Keratinocyte (primary cell): ENCODE measurements at regions not wholly inside any gene's neighbourhood (a gene's known extent, or its start where the extent isn't known, plus 50 kb on each side); places are given as distances from the start of the nearest gene placed in this dataset.

Experiments used
- DNase-seq: peaks from one replicate; pipeline ENCODE4 v3.0.0-alpha.2; 2011; ENCODE audit warnings: low read depth, missing footprints, low spot score
- FAIRE-seq: peaks from 2 replicates; lab custom pipeline; 2011; peaks lifted over from hg19 to GRCh38; lab: Jason Lieb, UNC
- H2AFZ ChIP-seq: 2 replicates; pipeline ENCODE4 v1.6.0; 2012; ENCODE audit warnings: low read length, control low read depth, inconsistent platforms; ENCODE audit not compliant: control insufficient read depth
- H3K27ac ChIP-seq: 2 replicates; pipeline ENCODE4 v1.5.1; 2011; ENCODE audit warnings: low read length; ENCODE audit not compliant: control insufficient read depth, insufficient read depth
- H3K27me3 ChIP-seq: 3 replicates; pipeline ENCODE4 v1.6.0; 2011; ENCODE audit warnings: low read length; ENCODE audit not compliant: control insufficient read depth, insufficient read depth; ENCODE audit errors: extremely low read depth
- H3K36me3 ChIP-seq, 2 experiments: 2 replicates in 1 of 2; 3 replicates in 1 of 2; pipeline ENCODE4 v1.5.1; 2011; ENCODE audit warnings: low read length in 2 of 2, mild to moderate bottlenecking in 1 of 2; ENCODE audit not compliant: control insufficient read depth in 2 of 2, insufficient read depth in 2 of 2; ENCODE audit errors: extremely low read depth in 1 of 2
- H3K4me1 ChIP-seq: 3 replicates; pipeline ENCODE4 v1.5.1; 2011; ENCODE audit warnings: low read length; ENCODE audit not compliant: control insufficient read depth, insufficient read depth; ENCODE audit errors: extremely low read depth
- H3K4me2 ChIP-seq: 3 replicates; pipeline ENCODE4 v1.6.0; 2011; ENCODE audit warnings: low read depth, low read length; ENCODE audit not compliant: control insufficient read depth, insufficient read depth; ENCODE audit errors: extremely low read depth
- H3K4me3 ChIP-seq, 3 experiments: fragments of 200-600 bp in 1 of 3; sonication (generic) in 1 of 3; 2 replicates in 2 of 3; 3 replicates in 1 of 3; pipeline ENCODE4 v1.5.1; 2011 to 2016; ENCODE audit warnings: low read length in 3 of 3, mild to moderate bottlenecking in 3 of 3, control low read depth in 2 of 3, inconsistent platforms in 1 of 3, low read depth in 1 of 3, mixed read lengths in 1 of 3, mixed run types in 1 of 3, moderate library complexity in 1 of 3; ENCODE audit not compliant: control insufficient read depth in 2 of 3, insufficient read depth in 2 of 3; ENCODE audit errors: extremely low read depth in 1 of 3
- H3K79me2 ChIP-seq: 2 replicates; pipeline ENCODE4 v1.6.0; 2012; ENCODE audit warnings: low read length; ENCODE audit not compliant: control insufficient read depth, insufficient read depth
- H3K9ac ChIP-seq: 3 replicates; pipeline ENCODE4 v1.6.0; 2011; ENCODE audit warnings: low read length; ENCODE audit not compliant: control insufficient read depth, insufficient read depth; ENCODE audit errors: extremely low read depth
- H3K9me1 ChIP-seq: 3 replicates; pipeline ENCODE4 v1.6.0; 2011; ENCODE audit warnings: low read length; ENCODE audit not compliant: control insufficient read depth, insufficient read depth; ENCODE audit errors: extremely low read depth
- H3K9me3 ChIP-seq: 2 replicates; pipeline ENCODE4 v1.5.1; 2012; ENCODE audit warnings: low read depth, low read length; ENCODE audit not compliant: control insufficient read depth
- H4K20me1 ChIP-seq: 3 replicates; pipeline ENCODE4 v1.6.0; 2011; ENCODE audit warnings: low read length; ENCODE audit not compliant: control insufficient read depth, insufficient read depth; ENCODE audit errors: extremely low read depth
- EZH2 ChIP-seq: IDR thresholded peaks from one replicate; pipeline ENCODE4 v1.6.1; 2012; ENCODE audit warnings: inconsistent platforms, mild to moderate bottlenecking, low read length, moderate library complexity
- dilution Hi-C: fragments of 300-500 bp; cut with MboI; formaldehyde crosslinking; loops from one replicate; pipeline ENCODE4 v1.7.0; 2020; ENCODE audit warnings: low sequenced_read_pairs; ENCODE audit not compliant: extremely low pct_ligation_motif_present
- TF ChIP-seq, protein P1 (sequence below), 3 experiments: IDR thresholded peaks in 1 of 3; conservative IDR thresholded peaks in 1 of 3; optimal IDR thresholded peaks in 1 of 3; 2 replicates in 2 of 3; 3 replicates in 1 of 3; pipeline versions ENCODE3 to v1.5.1; 2011; ENCODE audit warnings: low read length in 3 of 3, mild to moderate bottlenecking in 3 of 3, moderate library complexity in 2 of 3, control low read depth in 1 of 3, inconsistent platforms in 1 of 3; ENCODE audit not compliant: insufficient read depth in 2 of 3; ENCODE audit errors: extremely low read depth in 1 of 3

DNA sequence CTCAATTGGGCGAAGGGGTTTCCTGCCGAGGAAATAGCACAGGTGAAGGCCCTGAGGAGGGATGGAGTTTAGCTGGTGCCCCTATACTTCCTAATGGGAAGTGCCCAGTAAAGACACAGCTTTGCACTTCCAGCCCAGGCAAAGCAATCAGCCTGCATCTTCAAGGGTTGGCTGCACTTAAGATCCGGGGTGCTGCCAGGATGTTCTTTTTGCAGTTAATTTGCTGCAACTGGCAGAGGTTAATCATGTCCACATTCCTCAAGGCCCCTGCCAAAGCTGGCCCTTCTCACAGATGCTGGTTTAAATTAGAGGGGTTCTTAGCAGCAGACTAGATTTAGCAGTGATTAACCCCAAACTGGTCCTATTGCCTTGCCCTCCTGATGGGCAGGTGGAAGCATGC, 137.7 kb upstream of the NAV2 start:
- no peak for FAIRE-seq

GRCh38 chr11:19573666-19574065, 139.0 kb upstream of the NAV2 start:
- Histone ChIP-seq H3K4me3 (no peak overlapping the region), H3K4me2 (no peak overlapping the region), H3K4me1 (no peaks in the 10 kb centered on the region), H4K20me1 (no peaks in the 10 kb centered on the region), H3K9me3 (no peaks in the 10 kb centered on the region), H3K9me1 (no peaks in the 10 kb centered on the region), H3K9ac (no peak overlapping the region), H3K27ac (no peak overlapping the region), H2AFZ (no peak overlapping the region), H3K36me3 (no peaks in the 10 kb centered on the region), H3K27me3 (peaks cover 14% of the 10 kb centered on the region), H3K79me2 (no peaks in the 10 kb centered on the region)
- dilution Hi-C loops: no loop called here
- no peak for FAIRE-seq
- TF ChIP-seq EZH2: no peak
- TF ChIP-seq, protein P1, sequence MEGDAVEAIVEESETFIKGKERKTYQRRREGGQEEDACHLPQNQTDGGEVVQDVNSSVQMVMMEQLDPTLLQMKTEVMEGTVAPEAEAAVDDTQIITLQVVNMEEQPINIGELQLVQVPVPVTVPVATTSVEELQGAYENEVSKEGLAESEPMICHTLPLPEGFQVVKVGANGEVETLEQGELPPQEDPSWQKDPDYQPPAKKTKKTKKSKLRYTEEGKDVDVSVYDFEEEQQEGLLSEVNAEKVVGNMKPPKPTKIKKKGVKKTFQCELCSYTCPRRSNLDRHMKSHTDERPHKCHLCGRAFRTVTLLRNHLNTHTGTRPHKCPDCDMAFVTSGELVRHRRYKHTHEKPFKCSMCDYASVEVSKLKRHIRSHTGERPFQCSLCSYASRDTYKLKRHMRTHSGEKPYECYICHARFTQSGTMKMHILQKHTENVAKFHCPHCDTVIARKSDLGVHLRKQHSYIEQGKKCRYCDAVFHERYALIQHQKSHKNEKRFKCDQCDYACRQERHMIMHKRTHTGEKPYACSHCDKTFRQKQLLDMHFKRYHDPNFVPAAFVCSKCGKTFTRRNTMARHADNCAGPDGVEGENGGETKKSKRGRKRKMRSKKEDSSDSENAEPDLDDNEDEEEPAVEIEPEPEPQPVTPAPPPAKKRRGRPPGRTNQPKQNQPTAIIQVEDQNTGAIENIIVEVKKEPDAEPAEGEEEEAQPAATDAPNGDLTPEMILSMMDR (optimal IDR thresholded peaks at IDR 0.05 in 1 of 3, IDR thresholded peaks at IDR 0.05 in 1 of 3, conservative IDR thresholded peaks at IDR 0.05 in 1 of 3; ENCODE audit: extremely low read depth in 1 of 3, insufficient read depth in 2 of 3, low read length in 3 of 3): no peak
- no peak for DNase-seq

More for the DNA sequence above, 137.7 kb upstream of the NAV2 start:
- no peak overlapping the region for H3K9ac ChIP-seq
- no peaks in the 10 kb centered on the region for H3K4me1 ChIP-seq
- H3K4me2 ChIP-seq: no peak overlapping the region
- DNase-seq: no peak
- no peaks in the 10 kb centered on the region for H4K20me1 ChIP-seq
- dilution Hi-C loops: no loop called here
- H3K27ac ChIP-seq: no peak overlapping the region
- no peak overlapping the region for H3K4me3 ChIP-seq
- H3K36me3 ChIP-seq: no peaks in the 10 kb centered on the region
- no peak overlapping the region for H2AFZ ChIP-seq
- H3K79me2 ChIP-seq: no peaks in the 10 kb centered on the region
- no peaks in the 10 kb centered on the region for H3K9me1 ChIP-seq
- TF ChIP-seq EZH2: no peak
- TF ChIP-seq, protein P1 (optimal IDR thresholded peaks at IDR 0.05 in 1 of 3, IDR thresholded peaks at IDR 0.05 in 1 of 3, conservative IDR thresholded peaks at IDR 0.05 in 1 of 3; ENCODE audit: extremely low read depth in 1 of 3, insufficient read depth in 2 of 3, low read length in 3 of 3): no peak
- peaks cover 14% of the 10 kb centered on the region for H3K27me3 ChIP-seq
- H3K9me3 ChIP-seq: no peaks in the 10 kb centered on the region
